ENCODE measurements at regions not wholly inside any gene's neighbourhood (a gene's known extent, or its start where the extent isn't known, plus 50 kb on each side); places are given as distances from the start of the nearest gene placed in this dataset.

DNA sequence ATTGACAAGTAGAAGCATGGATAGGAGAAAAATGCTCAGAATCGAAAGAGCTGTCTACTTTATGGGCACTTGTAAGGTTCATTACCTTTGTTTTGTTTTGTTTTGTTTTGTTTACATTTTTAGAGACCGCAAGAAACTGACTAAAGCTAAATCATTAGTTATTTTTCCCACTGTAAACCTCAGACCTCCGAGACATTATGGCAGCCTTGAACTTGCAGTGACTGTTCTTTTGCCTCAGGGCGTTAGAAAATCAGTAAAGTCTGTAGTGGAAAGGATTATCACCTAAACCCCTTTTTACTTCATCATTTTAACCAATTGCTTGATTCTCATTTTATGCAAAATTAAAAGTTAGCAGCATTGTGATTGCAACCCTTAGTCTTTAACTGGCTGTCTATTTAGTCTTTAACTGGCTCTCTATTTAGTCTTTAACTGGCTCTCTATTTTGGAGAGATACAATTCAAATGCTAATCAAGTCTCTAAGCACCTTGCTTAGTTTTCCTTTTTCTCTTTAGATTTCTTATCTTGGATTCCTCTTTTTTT, 383.3 kb upstream of the ROBO2 start:
- Histone ChIP-seq H3K27me3 (no peaks in the 10 kb centered on the region), H3K27ac (no peak overlapping the region), H3K36me3 (ENCODE audit: low read depth, missing control alignments) (no peaks in the 10 kb centered on the region), H3K4me1 (no peaks in the 10 kb centered on the region), H3K4me3 (no peak overlapping the region), H3K9me3 (no peaks in the 10 kb centered on the region)
- intact Hi-C loops (cut with DNase I; ENCODE audit: low total_unique reads): no loop called here
- no peak for TF ChIP-seq POLR2A (IDR thresholded peaks at IDR 0.05)
- TF ChIP-seq, protein P1, sequence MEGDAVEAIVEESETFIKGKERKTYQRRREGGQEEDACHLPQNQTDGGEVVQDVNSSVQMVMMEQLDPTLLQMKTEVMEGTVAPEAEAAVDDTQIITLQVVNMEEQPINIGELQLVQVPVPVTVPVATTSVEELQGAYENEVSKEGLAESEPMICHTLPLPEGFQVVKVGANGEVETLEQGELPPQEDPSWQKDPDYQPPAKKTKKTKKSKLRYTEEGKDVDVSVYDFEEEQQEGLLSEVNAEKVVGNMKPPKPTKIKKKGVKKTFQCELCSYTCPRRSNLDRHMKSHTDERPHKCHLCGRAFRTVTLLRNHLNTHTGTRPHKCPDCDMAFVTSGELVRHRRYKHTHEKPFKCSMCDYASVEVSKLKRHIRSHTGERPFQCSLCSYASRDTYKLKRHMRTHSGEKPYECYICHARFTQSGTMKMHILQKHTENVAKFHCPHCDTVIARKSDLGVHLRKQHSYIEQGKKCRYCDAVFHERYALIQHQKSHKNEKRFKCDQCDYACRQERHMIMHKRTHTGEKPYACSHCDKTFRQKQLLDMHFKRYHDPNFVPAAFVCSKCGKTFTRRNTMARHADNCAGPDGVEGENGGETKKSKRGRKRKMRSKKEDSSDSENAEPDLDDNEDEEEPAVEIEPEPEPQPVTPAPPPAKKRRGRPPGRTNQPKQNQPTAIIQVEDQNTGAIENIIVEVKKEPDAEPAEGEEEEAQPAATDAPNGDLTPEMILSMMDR (IDR thresholded peaks at IDR 0.05): no peak
- no peak for DNase-seq
- 41 to 51% methylated on average over 4 of the region's 4 CpGs for WGBS, 2 donors

DNA sequence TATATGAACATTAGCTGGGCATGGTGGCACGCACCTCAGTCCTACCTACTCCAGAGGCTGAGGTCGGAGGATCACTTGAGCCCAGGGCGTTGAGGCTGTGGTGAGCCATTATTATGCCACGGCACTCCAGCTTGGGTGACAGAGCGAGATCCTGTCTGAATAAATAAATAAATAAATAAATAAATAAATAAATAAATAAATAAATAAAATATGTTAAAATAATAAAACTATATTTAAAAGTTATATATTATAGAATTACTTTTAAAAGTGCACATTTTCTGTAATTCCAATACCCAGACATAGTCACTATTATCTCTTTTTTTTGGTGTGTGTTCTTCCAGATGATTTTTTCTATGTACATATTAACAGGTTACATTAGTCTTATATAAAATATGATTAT, 382.0 kb upstream of the ROBO2 start:
- no peak overlapping the region for H3K27ac ChIP-seq
- intact Hi-C loops (cut with DNase I; ENCODE audit: low total_unique reads): no loop called here
- no peaks in the 10 kb centered on the region for H3K27me3 ChIP-seq
- no peaks in the 10 kb centered on the region for H3K36me3 ChIP-seq (ENCODE audit: low read depth, missing control alignments)
- no peaks in the 10 kb centered on the region for H3K9me3 ChIP-seq
- DNase-seq: no peak
- WGBS, 2 donors: 93 to 99% methylated on average over 5 of the region's 5 CpGs
- TF ChIP-seq, protein P1 (IDR thresholded peaks at IDR 0.05): no peak
- no peak for TF ChIP-seq POLR2A (IDR thresholded peaks at IDR 0.05)
- H3K4me3 ChIP-seq: no peak overlapping the region
- no peaks in the 10 kb centered on the region for H3K4me1 ChIP-seq

DNA sequence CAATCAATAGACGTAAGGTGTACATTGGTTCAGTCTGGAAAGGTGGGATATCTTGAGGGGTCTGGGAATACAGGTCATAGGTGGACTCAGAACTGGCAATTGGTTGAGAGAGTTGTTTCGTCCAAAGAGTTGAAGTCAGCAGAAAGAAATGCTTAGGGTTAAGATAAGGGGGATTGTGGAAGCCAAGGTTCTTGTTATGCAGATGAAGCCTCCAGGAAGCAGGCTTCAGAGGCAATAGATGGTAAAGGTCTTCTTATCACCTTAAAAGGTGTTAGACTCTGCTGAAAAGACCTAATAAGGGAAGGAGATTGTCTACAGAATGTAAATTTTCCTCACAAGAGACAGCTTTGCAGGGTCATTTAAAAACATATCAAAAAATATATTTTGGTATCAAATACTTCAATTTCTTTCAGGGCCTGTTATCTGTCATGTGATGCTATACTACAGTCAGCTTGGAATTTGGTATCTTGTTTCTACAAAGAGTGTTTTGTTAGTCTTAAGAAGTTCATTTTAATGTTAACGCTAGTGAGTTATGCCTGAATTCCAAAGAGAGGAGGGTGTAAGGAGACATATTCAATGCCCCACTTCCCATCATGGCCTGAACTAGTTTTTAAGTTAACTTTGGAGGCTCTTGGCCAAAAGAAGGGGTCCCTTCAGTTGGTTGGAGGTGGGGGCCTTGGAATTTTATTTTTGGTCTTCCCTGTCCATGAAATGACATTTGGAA, 378.2 kb upstream of the ROBO2 start:
- no peaks in the 10 kb centered on the region for H3K9me3 ChIP-seq
- TF ChIP-seq, protein P1 (IDR thresholded peaks at IDR 0.05): no peak
- no peak for TF ChIP-seq POLR2A (IDR thresholded peaks at IDR 0.05)

DNA sequence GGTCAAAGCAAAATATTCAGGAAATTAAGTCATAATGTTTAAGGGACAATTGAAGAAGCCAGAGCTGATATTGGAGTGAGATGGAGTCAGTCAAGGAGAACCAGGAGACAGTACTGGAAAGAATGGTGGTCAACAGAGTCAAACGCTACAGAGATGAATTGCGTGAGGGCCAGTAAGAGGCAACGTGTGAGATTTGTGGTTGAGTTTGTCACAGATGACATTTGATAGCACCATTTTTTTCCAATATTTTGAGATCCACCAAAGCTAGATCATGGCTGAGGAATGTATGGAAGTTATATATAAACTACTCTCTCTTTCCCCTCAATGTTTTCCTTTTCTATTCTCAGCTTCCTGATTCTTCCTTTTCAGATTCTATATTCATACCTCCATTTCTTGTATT, 375.1 kb upstream of the ROBO2 start:
- no peaks in the 10 kb centered on the region for H3K4me1 ChIP-seq
- no peak for TF ChIP-seq POLR2A (IDR thresholded peaks at IDR 0.05)
- TF ChIP-seq, protein P1 (IDR thresholded peaks at IDR 0.05): no peak
- H3K4me3 ChIP-seq: no peak overlapping the region
- no peak overlapping the region for H3K27ac ChIP-seq
- no peaks in the 10 kb centered on the region for H3K27me3 ChIP-seq
- DNase-seq: no peak
- H3K9me3 ChIP-seq: no peaks in the 10 kb centered on the region
- intact Hi-C loops (cut with DNase I; ENCODE audit: low total_unique reads): no loop called here
- H3K36me3 ChIP-seq (ENCODE audit: low read depth, missing control alignments): no peaks in the 10 kb centered on the region
- 85 to 92% methylated on average over 3 of the region's 3 CpGs for WGBS, 2 donors

More for the DNA sequence above, 378.2 kb upstream of the ROBO2 start:
- 67 to 70% methylated on average over 3 of the region's 3 CpGs for WGBS, 2 donors
- DNase-seq: no peak
- Histone ChIP-seq H3K4me3 (no peak overlapping the region), H3K4me1 (no peaks in the 10 kb centered on the region), H3K36me3 (ENCODE audit: low read depth, missing control alignments) (no peaks in the 10 kb centered on the region), H3K27ac (no peak overlapping the region), H3K27me3 (no peaks in the 10 kb centered on the region)
- intact Hi-C loops (cut with DNase I; ENCODE audit: low total_unique reads): no loop called here

DNA sequence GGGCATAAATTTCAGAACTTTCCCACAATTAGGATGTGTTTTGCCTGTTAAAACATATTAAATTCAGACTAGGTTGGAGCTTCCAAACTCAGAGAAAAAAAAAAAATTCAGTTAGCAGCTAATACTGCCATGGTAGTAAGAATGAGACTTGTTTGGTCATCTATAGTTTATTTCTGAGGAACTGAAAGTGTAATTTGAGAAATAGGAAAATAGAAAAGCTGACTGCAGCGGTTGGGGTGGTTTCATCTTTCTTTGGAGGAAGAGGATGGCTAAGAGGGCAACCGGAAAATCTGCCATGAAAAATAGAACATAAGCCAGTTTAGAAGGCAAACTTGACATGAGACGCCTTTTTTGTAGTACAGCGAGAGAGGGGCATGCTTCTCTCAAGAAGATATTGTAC, 371.2 kb upstream of the ROBO2 start:
- intact Hi-C loops (cut with DNase I; ENCODE audit: low total_unique reads): no loop called here
- no peak for DNase-seq
- Histone ChIP-seq H3K4me3 (no peak overlapping the region), H3K36me3 (ENCODE audit: low read depth, missing control alignments) (no peaks in the 10 kb centered on the region), H3K9me3 (no peaks in the 10 kb centered on the region), H3K27ac (no peak overlapping the region), H3K4me1 (no peaks in the 10 kb centered on the region), H3K27me3 (no peaks in the 10 kb centered on the region)
- WGBS, 2 donors: 68 to 85% methylated on average over 4 of the region's 4 CpGs
- TF ChIP-seq POLR2A (IDR thresholded peaks at IDR 0.05): no peak
- TF ChIP-seq, protein P1 (IDR thresholded peaks at IDR 0.05): no peak

Data from testis (tissue), 2 donors.